ENCODE measurements at regions not wholly inside any gene's neighbourhood (a gene's known extent, or its start where the extent isn't known, plus 50 kb on each side); places are given as distances from the start of the nearest gene placed in this dataset.

GRCh38 chr4:151518359-151518758 is 109.4 kb downstream of the FHIP1A start:
- TF ChIP-seq EZH2 (IDR thresholded peaks at IDR 0.05; ENCODE audit: borderline replicate concordance) (no peak), CTCF (IDR thresholded peaks at IDR 0.05; ENCODE audit: poor library complexity) (no peak)
